ENCODE measurements at regions not wholly inside any gene's neighbourhood (a gene's known extent, or its start where the extent isn't known, plus 50 kb on each side); places are given as distances from the start of the nearest gene placed in this dataset.
"Not testable (repeated sequence)": the region's sequence is repeated elsewhere in the genome, so short reads cannot be mapped to it uniquely, and the experiment has no call there.

DNA sequence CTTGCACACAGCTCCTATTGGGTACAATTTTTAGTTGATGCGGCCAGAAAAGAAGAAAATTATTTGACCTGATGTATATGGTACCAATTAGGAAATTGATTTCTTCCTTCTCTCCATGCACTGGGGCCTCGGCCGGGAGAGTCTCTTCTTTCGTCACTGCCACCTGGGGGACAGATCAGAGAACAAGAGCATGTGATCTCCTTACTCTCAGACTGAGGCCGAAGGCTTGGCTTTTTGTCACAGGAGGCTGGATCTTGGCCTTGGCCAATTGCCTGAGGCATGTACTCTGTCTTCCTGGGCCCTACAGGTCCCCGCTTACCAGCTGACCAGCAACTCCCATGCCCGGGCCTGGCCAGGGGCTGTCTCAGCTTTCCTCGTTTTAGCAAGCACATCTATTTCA lies 330.3 kb downstream of the KLF13 start:
- DNase-seq (ENCODE audit: low read depth in 3 of 3, low spot score in 1 of 3) = not testable (repeated sequence)

DNA sequence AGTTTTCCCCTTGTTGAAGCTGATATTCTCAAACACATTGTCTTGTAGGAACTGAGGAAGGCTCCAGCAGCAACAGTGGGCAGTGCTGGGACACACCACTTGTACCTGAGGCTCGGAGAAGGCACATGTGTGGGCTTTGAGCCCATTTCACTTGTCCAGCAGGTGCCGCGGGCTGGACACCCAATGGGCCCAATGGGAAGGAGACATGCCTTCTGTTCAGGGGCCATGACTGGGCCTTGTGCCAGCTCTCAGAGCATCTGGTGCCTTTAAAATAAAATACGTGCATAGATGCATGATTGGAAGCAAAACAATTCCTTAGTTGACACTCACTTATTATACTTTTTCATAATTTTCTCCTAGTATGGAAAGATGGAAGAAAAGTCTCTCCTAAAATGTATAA lies 334.2 kb downstream of the KLF13 start:
- no peak for DNase-seq (ENCODE audit: low read depth in 3 of 3, low spot score in 1 of 3)

DNA sequence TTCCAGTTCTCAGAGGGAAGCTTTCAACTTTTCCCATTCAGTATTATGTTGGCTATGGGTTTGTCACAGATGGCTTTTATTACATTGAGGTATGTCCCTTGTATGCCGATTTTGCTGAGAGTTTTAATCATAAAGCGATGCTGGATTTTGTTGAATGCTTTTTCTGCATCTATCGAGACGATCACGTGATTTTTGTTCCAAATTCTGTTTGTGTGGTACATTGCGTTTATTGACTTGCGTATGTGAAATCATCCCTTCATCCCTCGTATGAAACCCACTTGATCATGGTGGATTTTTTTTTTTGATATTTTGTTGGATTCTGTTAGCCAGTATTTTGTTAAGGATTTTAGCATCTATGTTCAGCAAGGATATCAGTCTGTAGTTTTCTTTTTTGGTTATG lies 339.1 kb downstream of the KLF13 start:
- DNase-seq (ENCODE audit: low read depth in 3 of 3, low spot score in 1 of 3) = not testable (repeated sequence)

DNA sequence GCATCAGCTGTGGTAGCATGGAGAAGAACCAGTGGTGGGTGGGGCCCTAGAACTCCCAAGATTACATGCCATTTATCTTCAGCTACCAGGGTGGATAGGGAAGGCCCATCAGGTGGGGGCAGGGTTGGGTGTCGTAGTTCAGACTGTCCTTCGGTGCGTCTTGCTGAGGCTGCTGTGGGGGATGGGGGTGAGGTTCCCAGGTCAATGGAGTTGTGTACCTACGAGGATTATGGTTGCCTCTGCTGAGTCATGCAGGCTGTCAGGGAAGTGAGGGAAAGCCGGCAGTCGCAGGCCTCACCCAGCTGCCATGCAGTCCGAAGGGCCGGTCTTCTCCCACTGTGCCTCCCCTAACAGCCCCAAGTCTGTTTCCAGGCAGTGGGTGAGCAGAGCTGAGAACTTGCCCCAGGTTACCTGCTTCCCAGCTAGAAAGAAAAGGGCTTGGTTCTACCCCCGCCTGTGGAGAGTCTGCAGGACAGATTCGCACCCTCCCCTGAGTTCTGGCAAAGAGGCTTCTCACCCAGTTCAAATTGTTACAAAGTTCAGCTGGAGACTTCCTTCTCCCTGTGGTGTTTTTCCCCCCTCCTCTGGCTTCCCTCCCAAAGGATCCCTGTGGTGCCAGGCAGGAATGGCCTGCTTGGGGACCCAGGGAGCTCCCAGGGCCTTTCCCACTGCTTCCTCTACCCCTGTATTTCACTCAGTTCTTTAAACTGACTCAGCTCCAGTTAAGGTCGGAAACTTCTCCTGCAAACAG lies 342.7 kb downstream of the KLF13 start:
- DNase-seq (ENCODE audit: low read depth in 3 of 3, low spot score in 1 of 3) = not testable (repeated sequence)

DNA sequence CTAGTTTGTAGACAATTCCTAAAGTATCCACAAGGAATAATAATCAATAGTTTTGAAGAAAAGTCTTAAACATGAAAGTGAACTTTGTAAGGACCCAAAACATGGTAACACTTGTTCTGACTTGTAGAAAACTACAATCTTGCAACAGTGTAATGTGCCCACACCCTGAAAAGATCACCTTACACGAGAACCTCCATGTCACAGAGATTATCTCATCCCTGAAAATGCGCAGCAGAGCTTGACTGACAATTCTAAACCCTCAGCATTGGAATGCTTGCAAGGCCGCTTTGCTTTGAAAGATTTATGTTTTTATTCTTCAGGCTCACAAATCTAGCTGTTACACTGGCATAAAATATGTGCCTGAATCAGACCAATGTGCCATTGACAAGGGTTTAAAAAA lies 346.6 kb downstream of the KLF13 start:
- not testable (repeated sequence) for DNase-seq (ENCODE audit: low read depth in 3 of 3, low spot score in 1 of 3)

DNA sequence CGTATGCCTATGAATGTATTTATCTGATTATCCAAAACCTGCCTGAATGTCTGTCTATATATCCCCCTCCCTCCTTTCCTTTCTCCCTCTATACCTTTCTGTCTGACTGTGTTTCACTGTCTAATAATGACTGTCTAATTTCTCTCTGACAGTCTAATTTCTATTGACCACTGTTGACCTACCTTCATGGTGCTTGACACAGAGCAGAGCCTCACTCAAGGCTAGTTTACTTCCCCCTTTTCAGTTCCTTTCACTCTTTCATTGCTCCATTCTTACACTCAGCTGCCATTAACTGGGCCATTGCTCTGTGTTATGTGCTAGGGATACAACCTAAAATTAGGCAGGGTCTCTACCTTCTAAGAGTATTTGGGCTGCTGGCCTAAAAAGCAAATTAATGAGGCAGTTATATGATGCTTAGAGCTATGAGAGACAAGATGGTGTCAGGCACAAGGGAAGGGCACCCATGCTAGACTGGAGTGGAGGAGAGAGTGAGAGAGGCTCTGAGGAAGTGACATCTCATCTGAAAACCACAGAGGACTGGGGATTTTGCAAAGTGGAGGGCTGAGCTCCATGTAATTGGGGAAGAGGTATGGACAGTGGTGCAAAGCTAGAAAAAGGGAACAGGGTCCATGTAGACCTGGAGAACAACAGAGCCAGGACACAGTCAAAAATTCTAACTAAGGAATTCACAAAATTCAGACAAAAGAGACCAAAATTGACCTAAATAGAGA lies 348.6 kb upstream of the CHRNA7 start:
- DNase-seq (ENCODE audit: low read depth in 3 of 3, low spot score in 1 of 3) = not testable (repeated sequence)

DNA sequence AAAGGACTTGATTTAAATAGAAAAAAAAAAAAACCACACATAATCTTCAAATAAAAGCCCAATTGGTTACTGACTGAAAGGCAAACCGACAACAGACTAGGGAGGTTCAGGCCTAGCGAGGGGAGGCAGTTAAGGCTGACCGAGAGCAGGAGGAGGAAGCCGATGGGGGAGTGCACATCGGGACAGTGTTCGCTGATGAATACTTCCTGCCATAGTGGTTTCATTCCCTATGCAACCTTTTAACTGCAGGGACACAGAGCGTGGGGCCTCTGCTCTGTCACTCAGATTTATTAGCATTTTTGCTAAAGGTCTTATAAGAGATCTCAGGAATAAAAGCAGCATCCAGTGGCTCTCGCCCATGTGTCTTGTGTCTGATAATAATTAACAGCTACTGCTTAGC lies 343.2 kb upstream of the CHRNA7 start:
- not testable (repeated sequence) for DNase-seq (ENCODE audit: low read depth in 3 of 3, low spot score in 1 of 3)

DNA sequence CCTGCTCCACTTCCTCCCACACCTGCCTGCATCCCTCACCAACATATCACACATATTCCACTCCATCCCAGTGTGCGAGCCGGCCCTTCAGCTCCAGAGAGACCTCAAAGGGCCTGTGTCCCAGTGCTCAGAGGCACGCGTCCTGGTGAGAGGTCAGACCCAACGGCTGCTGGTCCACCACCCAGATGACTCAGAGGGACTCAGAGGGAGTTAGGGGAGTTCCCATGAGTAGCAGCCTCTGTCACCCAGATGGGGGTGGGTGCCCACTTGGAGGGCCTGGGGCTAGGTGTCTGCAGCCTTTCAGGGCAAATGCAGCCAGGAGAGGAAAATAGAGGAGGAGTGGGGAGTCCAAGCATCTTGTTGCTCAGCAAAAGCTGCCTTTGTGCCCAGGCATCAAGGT lies 333.8 kb upstream of the CHRNA7 start:
- DNase-seq (ENCODE audit: low read depth in 3 of 3, low spot score in 1 of 3) = not testable (repeated sequence)

DNA sequence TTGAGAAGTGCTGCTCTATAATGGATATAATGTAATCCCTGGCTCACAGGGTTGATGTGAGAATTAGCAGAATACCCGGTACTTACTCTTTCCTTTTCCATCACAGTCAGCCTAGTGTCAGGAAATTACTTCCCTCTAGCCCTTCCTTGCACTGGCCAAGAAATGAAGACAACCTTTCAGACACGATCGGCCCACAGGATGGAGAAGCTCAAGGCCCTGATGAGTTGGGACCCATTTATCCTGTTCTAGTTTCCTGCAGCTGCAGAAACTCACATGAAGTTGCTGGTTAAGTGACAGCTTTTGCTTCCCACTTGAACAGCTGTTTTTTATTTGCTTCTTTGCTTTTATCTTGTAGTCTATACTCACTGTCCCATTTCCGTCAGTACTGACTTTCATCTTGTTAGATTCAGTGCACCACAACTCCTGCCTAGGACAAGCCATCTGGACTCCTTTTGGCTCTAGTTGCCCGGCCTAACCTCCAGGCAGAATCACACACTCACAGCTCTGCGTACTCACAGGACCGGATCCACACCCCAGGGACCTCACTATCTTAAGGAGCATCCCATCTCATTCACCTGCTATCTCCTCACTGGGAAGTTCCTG lies 325.1 kb upstream of the CHRNA7 start:
- DNase-seq (ENCODE audit: low read depth in 3 of 3, low spot score in 1 of 3) = not testable (repeated sequence)

DNA sequence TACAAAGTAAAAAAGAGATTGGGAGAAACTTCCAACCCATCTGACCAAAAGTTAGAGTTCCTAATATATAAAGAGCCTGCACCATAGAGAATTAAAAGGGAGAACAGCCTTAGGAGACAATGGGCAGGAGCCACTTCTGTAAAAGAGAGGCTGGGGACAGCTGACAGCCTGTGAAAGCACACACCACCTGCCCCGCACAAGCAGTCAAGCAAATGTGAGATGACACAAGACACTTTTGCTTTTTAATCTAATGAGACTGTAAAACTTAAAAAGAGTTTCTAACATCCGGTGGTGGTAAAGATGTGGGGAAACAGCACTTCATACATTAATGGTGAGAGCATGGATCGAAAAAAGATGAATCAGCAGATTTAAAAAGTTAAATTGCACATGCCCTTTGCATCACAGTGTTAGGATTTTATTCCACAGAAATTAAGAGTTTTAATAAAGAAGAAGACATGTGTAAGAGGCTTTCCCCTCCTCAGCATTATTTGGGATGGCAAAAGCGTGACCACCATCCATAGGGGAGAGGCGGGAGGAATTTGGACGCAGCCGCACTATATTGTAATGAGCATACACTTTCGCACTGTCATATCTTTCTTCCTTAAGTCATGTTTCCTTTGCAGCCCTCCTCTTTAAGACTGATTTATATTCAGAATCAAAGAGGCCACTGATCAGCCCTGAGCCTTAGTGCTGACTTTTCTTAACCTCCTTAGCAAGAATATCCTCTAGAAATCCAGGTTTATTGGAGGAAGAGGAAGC lies 322.2 kb upstream of the CHRNA7 start:
- not testable (repeated sequence) for DNase-seq (ENCODE audit: low read depth in 3 of 3, low spot score in 1 of 3)

DNA sequence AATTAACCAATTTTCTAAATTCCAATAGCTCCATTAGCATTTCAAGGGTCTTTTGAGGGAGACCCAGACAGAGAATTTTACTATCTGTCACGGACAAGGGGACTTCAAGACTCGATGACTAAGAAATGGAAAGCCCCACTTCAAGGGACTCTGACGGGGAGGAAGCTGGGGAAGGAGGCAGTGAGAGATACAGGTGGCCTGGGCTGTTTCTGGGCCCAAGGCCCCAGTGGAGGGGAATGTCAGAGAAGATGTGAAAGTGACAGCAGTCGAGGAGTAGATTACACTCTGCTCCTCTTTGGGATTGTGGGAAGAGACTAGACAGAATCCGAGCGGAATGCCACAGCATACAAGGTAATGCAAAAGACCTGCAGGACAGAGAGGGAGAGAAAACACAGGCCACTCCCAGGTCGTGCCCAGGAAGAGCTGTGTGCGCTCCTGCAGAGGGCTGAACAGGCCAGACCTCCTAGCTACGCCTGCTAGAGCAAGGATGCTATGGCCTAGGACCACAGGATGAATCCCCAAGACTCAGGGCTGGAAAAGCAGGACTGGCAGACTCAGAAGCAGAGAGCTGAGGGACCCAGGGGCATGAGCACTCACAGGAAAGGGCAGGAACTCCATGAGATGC lies 321.5 kb upstream of the CHRNA7 start:
- DNase-seq (ENCODE audit: low read depth in 3 of 3, low spot score in 1 of 3) = not testable (repeated sequence)

DNA sequence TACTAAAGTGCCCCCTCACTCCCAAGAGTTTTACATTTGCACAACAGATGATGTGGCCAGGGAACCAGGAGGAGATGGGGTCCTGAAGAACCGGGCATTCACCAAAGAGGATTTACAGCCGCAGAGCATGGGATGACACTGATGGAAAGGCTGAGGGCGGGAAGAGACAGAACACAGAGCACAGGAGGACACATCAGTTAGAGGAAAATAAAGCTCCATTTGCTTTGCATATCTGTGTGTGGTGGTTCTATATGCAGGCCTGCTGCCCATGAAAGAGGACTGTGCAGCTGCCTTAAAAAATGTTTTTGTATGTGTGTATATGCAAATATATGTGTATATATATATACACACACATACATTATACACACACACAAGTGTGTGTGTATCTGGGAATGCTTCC lies 320.8 kb upstream of the CHRNA7 start:
- not testable (repeated sequence) for DNase-seq (ENCODE audit: low read depth in 3 of 3, low spot score in 1 of 3)

DNA sequence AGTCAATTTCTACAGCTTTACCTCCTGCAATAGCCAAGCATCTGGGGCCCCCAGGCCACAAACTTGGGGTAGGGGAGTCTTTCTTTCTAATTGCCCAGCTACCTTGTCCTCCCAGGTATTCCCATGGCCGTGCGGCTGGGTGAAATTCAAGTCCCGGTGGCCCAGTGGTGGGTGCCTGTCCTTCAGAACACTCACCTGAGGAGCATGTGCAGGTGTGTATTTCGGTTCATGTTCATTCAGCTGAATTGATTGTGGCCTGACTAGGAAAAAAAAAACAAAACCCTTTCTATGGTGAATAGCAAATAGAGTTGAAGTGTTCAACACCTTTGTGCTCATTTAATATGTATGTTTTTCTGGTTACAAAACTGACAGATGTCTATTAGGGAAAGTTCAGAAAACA lies 319.5 kb upstream of the CHRNA7 start:
- DNase-seq (ENCODE audit: low read depth in 3 of 3, low spot score in 1 of 3) = not testable (repeated sequence)

DNA sequence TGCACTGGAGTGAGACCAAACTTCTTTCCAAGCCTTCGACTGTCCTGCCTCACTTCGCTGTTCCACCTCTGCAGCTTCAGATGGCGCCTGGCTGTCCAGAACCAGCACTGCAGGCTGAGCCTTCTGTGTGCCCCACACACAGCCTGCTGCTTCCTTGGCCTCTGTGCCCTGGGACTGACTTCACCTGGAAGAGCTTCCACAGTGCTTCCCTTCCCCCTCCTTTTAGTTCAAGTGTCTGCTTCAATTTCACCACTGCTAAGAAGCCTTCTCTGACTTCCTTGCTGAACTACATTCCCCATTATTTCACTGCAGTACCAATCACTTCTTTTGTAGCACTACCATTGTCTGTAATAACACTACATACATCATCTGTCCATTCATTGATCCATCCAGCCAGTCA lies 315.1 kb upstream of the CHRNA7 start:
- not testable (repeated sequence) for DNase-seq (ENCODE audit: low read depth in 3 of 3, low spot score in 1 of 3)

DNA sequence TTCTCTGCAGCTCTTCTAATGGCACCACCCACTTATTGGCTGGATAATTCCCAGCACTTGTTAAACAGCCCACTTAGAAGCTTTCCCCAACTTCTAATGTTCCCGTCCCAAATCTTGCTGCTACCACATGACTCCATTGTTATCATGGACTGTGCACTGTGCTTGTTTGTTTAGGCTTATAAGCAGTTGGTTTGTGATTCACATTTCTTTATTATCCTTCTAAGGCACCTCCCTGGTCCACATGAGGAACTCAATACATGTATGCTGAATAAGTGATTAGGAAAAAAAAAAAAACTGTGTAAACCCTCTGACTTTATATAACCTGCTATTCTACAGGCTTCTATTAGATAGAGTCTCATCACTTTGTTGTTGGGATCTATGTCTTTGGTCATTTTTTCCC lies 311.7 kb upstream of the CHRNA7 start:
- not testable (repeated sequence) for DNase-seq (ENCODE audit: low read depth in 3 of 3, low spot score in 1 of 3)

DNA sequence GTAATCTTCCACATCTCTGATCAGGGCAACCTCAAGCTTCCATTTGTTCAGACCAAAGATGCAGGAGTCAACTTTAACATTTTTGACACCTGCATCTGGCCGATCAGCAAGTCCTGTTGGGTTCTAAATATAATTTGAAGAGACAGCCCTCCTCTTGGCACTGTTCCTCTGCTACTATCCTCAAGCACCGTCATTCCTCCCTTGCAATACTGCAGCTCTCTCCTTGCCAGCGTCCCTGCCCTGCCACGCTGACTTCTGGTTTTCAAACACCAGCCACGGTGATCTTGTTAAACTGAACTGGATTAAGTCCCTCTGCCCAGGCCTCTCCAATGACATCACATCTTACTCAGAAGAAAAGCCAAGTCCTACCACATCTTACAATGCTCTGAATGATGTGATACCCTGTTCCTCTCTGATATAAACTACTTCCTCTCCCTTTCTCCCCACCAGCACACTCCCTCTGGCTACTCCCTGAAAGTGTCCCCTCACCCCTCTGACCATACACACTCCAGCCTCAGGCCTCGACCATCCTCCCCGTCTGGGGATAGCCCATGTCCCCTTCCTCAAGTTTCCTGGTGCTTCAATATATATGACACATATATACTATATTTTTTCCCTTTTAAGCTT lies 310.8 kb upstream of the CHRNA7 start:
- DNase-seq (ENCODE audit: low read depth in 3 of 3, low spot score in 1 of 3) = not testable (repeated sequence)

DNA sequence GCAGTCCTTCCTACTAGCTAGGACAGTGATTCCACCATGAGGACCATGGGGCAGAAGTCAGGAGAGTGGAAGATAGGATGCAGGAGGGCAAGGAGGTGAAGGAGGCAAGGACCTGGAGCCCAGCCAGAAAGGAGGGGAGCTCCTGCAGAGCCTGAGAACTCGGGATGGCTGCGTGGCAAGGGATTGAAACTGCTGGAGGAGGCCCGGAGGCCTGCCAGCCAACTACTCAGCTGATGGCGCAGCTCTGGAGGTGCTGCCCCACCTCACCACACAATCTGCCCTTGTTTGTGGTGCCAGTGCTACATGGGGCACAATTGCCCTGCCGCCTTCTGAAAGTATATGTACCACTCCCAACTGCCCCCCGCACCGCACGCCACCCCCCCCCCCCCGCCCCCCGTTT lies 307.3 kb upstream of the CHRNA7 start:
- DNase-seq (ENCODE audit: low read depth in 3 of 3, low spot score in 1 of 3) = not testable (repeated sequence)

DNA sequence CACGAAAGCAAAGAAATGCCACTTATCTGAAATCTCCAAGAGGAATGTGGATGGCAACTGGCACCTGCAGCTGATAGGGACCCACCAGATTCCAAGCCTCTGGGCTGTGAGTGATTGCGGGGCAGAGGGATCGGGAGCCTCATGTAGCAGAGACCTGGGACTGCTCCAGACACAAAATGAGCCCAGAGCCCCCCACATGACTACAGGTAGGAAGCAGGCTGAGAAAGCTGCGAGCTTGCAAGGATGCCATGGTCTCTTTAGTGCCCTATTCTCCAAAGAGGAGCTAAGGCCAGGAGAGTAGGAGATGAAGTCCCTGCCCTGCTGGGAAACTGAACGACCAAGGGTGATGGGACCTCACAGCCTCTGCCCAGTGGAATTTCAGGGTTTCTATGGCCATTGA lies 305.4 kb upstream of the CHRNA7 start:
- DNase-seq (ENCODE audit: low read depth in 3 of 3, low spot score in 1 of 3) = not testable (repeated sequence)

DNA sequence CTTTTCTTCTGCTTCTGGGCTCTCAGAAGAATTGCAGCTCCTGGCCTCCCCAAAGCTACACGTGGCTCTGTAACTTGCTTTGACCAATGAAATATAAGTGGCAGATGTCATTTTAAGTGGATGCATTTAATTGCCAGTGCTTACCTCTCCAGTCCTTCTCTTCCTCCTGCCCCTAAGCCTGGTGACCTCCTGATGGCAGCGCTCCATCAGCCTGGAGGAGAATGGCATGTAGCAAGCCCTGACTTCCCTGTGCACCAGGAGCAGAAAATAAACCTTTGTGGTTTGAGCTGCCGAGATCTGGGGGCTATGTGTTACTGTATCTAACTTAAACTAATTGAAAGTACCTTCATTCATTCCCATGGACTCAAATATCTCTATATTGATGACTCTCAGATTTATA lies 304.7 kb upstream of the CHRNA7 start:
- not testable (repeated sequence) for DNase-seq (ENCODE audit: low read depth in 3 of 3, low spot score in 1 of 3)

DNA sequence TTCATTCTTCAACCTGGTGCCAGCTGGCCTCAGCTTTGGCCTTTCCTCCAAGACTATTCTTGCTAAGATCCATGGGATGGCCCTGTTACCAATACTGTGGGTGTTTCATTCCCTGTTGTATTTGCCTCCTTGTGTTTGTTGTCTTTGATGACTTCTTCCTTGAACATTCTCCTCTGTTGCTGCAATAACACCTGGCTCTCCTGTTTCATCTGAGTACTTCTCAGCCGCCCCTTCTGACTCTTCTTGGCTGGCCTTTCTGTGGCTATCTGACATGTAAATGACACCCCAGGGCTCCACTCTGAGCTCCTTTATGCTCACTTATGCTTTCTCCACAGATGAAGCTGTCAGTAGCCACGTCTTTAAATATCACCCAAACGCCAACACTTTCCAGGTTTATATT lies 302.7 kb upstream of the CHRNA7 start:
- no peak for DNase-seq (ENCODE audit: low read depth in 3 of 3, low spot score in 1 of 3)

Measured in stimulated activated CD4-positive, alpha-beta T cell treated with anti-CD3 and anti-CD28 coated beads, TNF-alpha, amount 100 ng/mL, for 1 hour (primary cell).